ENCODE measurements at regions not wholly inside any gene's neighbourhood (a gene's known extent, or its start where the extent isn't known, plus 50 kb on each side); places are given as distances from the start of the nearest gene placed in this dataset.

DNA sequence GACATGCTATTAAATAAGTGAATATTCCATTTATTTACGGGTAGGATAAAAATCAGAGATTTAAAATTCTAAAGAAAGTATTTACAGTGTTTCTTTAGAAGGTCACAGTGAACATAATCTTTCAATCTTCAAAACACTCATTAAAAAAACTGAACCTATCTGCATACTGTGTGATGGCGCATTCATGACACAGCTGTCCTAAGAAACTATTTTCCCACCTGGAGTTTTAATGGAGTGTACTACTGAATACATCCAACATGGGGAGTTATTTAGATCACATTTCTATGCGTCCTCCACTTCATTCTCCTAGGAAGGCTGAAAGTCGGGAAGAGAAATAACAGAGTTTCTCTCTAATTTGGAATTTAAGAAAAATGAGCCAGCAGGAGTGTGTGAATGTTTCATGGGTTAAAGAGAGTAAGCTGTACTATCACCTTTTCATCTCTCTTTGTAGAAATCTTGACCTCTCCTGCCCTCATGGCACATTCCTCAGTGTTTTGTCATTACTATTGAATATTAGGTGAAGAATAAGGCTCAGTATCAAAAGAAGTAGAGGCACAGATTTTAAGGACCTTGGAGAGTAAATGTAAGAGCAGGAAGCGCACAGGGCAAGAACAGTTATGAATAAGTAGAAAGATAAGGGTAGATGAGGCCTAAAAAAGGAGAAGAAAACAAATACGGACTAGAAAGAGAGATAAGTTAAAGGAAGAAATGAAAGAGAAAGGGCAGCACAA, 551.2 kb upstream of the TUSC1 start:
- no peak for TF ChIP-seq POLR2AphosphoS5 (IDR thresholded peaks at IDR 0.05; ENCODE audit: low read depth, low read length)
- peak in 1 of 2 experiments; percentile 64; a peak in 1 of 4 replicates for TF ChIP-seq REST (IDR thresholded peaks at IDR 0.05; ENCODE audit: insufficient read depth in 1 of 2, low read depth in 2 of 2, low read length in 2 of 2)

Data from PFSK-1 (cell line).